T47D (cell line): ENCODE measurements at regions not wholly inside any gene's neighbourhood (a gene's known extent, or its start where the extent isn't known, plus 50 kb on each side); places are given as distances from the start of the nearest gene placed in this dataset.

Experiments used
- DNase-seq, 2 experiments: peaks; one replicate each; pipeline versions ENCODE4 v3.0.0 to v3.0.0-alpha.2; 2011 to 2012; ENCODE audit warnings: low read depth in 1 of 2, low spot score in 1 of 2
- JUND ChIP-seq: IDR thresholded peaks from 2 replicates; pipeline ENCODE4 v1.6.1; 2012; ENCODE audit warnings: low read depth
- in situ Hi-C: cut with HindIII; loops from 2 replicates; pipeline ENCODE4 v1.10.0; 2016; ENCODE audit warnings: low sequenced_read_pairs, low pct_unique_long_range_greater_than_20kb

- no peak for DNase-seq
- TF ChIP-seq JUND: no peak
- in situ Hi-C loops: no loop called here
These were observed 50.4 kb upstream of the F3 start for GRCh38 chr1:94591823-94592570.
